Ureter (tissue), 1 donor: ENCODE measurements at regions not wholly inside any gene's neighbourhood (a gene's known extent, or its start where the extent isn't known, plus 50 kb on each side); places are given as distances from the start of the nearest gene placed in this dataset.
"Not testable (repeated sequence)": the region's sequence is repeated elsewhere in the genome, so short reads cannot be mapped to it uniquely, and the experiment has no call there.

Source experiments
- DNase-seq: peaks from one replicate; pipeline ENCODE4 v3.0.0-alpha.2; 2020; ENCODE audit warnings: low spot score
- donor health status: DM: yes; HTN: yes; CAD: no.

- DNase-seq: no peak
Observed at GRCh38 chr5:52605317-52606313, 182.1 kb upstream of the ITGA1 start.

GRCh38 chr5:52607227-52607824 is 180.4 kb upstream of the ITGA1 start:
- DNase-seq: no peak

GRCh38 chr5:52620315-52620714 is 167.4 kb upstream of the ITGA1 start:
- no peak for DNase-seq

- DNase-seq: no peak
Observed at GRCh38 chr5:52623291-52623690, 164.4 kb upstream of the ITGA1 start.

GRCh38 chr5:52624291-52624690 is 163.4 kb upstream of the ITGA1 start:
- no peak for DNase-seq

- DNase-seq: no peak
Observed at GRCh38 chr5:52626312-52626711, 161.4 kb upstream of the ITGA1 start.

GRCh38 chr5:52627740-52628139 is 160.0 kb upstream of the ITGA1 start:
- DNase-seq: no peak

GRCh38 chr5:52632281-52632680 is 155.4 kb upstream of the ITGA1 start:
- DNase-seq: no peak

GRCh38 chr5:52634171-52634570 is 153.5 kb upstream of the ITGA1 start:
- DNase-seq: not testable (repeated sequence)

GRCh38 chr5:52638732-52639131 is 149.0 kb upstream of the ITGA1 start:
- DNase-seq: no peak

GRCh38 chr5:52648726-52649125 is 139.0 kb upstream of the ITGA1 start:
- DNase-seq: no peak

GRCh38 chr5:52655163-52655562 is 132.6 kb upstream of the ITGA1 start:
- DNase-seq: no peak

GRCh38 chr5:52656569-52657246 is 131.0 kb upstream of the ITGA1 start:
- DNase-seq: no peak

- DNase-seq: no peak
Observed at GRCh38 chr5:52657247-52657645, 130.5 kb upstream of the ITGA1 start.

GRCh38 chr5:52658246-52658645 is 129.5 kb upstream of the ITGA1 start:
- no peak for DNase-seq

- no peak for DNase-seq
Observed at GRCh38 chr5:52660621-52661020, 127.1 kb upstream of the ITGA1 start.

GRCh38 chr5:52661903-52662595 is 125.7 kb upstream of the ITGA1 start:
- DNase-seq: no peak

GRCh38 chr5:52665559-52665958 is 122.2 kb upstream of the ITGA1 start:
- no peak for DNase-seq

- no peak for DNase-seq
Observed at GRCh38 chr5:52668139-52668538, 119.6 kb upstream of the ITGA1 start.

GRCh38 chr5:52668544-52669185 is 119.1 kb upstream of the ITGA1 start:
- no peak for DNase-seq

GRCh38 chr5:52672459-52672858 is 115.3 kb upstream of the ITGA1 start:
- DNase-seq: no peak
